ENCODE measurements at regions not wholly inside any gene's neighbourhood (a gene's known extent, or its start where the extent isn't known, plus 50 kb on each side); places are given as distances from the start of the nearest gene placed in this dataset.

DNA sequence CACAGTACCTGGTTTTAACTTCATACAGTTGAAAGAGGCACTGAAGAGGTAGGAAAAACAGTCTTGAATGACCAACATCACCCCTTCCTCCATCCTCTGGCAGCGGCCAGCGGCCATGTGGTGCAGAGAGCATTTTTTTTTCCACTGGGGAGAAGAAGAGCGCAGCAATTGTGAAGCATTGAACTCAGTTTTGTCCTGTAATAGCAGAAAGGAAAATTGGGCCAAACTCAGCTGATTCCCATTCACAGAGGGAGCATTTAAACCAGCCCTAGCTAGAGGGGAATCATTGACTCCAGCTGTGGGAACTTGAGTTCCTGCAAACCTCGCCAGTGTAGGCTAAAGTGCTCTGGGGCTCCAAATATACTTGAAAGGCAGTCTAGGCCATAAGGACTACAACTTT lies 316.6 kb upstream of the CHST9 start:
- WGBS: 86% methylated on average over 4 of the region's 4 CpGs
- Histone ChIP-seq H3K4me1 (no peaks in the 10 kb centered on the region), H3K4me3 (no peak overlapping the region), H3K36me3 (no peaks in the 10 kb centered on the region), H3K27ac (replicated peaks in 1 of 4) (no peak overlapping the region), H3K9me3 (peaks cover 0 to 12% (median 3%) of the 10 kb centered on the region in 4 donors), H3K27me3 (no peaks in the 10 kb centered on the region)
- DNase-seq (ENCODE audit: extremely low spot score): no peak
- TF ChIP-seq, protein P1, sequence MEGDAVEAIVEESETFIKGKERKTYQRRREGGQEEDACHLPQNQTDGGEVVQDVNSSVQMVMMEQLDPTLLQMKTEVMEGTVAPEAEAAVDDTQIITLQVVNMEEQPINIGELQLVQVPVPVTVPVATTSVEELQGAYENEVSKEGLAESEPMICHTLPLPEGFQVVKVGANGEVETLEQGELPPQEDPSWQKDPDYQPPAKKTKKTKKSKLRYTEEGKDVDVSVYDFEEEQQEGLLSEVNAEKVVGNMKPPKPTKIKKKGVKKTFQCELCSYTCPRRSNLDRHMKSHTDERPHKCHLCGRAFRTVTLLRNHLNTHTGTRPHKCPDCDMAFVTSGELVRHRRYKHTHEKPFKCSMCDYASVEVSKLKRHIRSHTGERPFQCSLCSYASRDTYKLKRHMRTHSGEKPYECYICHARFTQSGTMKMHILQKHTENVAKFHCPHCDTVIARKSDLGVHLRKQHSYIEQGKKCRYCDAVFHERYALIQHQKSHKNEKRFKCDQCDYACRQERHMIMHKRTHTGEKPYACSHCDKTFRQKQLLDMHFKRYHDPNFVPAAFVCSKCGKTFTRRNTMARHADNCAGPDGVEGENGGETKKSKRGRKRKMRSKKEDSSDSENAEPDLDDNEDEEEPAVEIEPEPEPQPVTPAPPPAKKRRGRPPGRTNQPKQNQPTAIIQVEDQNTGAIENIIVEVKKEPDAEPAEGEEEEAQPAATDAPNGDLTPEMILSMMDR (IDR thresholded peaks at IDR 0.05): no peak
- TF ChIP-seq POLR2A (IDR thresholded peaks at IDR 0.05; ENCODE audit: low read depth) (no peak), POLR2AphosphoS5 (IDR thresholded peaks at IDR 0.05) (no peak), EP300 (IDR thresholded peaks at IDR 0.05) (no peak)
- intact Hi-C loops (cut with DNase I): no loop called here

DNA sequence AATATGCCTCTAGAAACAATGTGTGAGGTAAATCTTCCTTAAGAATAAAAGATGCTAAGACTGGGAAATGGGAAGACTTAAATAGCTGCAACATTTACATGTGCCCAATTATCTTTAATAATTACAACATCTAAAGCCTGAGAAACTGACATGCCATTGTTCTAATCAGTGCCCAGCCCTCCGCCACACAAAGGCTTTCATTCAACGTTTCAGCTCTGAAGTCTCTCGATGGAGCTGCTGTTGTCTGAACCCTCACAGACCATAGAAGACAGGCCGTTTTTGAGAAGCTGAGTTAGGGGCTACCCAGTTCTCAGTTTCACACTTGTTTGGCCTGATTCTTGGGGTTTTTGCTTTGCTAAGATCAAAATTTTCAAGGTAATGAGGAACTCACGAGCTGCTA lies 315.4 kb upstream of the CHST9 start:
- Histone ChIP-seq H3K9me3 (peaks cover 0 to 12% (median 3%) of the 10 kb centered on the region in 4 donors), H3K27me3 (no peaks in the 10 kb centered on the region), H3K36me3 (no peaks in the 10 kb centered on the region), H3K27ac (replicated peaks in 1 of 4) (no peak overlapping the region), H3K4me3 (no peak overlapping the region), H3K4me1 (no peaks in the 10 kb centered on the region)
- TF ChIP-seq POLR2AphosphoS5 (IDR thresholded peaks at IDR 0.05) (no peak), EP300 (IDR thresholded peaks at IDR 0.05) (no peak), POLR2A (IDR thresholded peaks at IDR 0.05; ENCODE audit: low read depth) (no peak)
- intact Hi-C loops (cut with DNase I): no loop called here
- 84% methylated on average over 5 of the region's 5 CpGs for WGBS
- DNase-seq (ENCODE audit: extremely low spot score): no peak

DNA sequence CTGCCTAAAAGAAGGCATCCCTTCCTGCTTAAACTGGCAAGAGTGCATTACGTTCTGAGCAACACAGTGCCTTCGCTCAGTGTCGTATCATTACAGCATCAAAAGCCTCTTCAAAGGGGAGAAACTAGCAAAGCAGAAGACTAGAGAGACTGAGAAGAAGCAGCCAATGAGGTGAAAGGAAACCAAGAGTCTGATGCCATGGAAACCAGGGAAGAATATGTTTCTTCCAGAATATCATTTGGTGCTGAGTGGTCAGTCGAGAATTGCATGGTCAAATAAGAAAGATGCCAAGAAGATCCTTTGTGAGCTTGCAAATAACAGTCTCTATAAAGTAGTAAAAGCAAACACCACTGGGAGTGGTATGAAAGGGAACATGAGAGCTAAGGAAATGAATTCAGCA lies 312.1 kb upstream of the CHST9 start:
- no peaks in the 10 kb centered on the region for H3K36me3 ChIP-seq
- intact Hi-C loops (cut with DNase I): no loop called here
- no peaks in the 10 kb centered on the region for H3K4me1 ChIP-seq
- H3K27ac ChIP-seq (replicated peaks in 1 of 4): no peak overlapping the region
- 88% methylated on average over 4 of the region's 4 CpGs for WGBS
- H3K27me3 ChIP-seq: no peaks in the 10 kb centered on the region
- H3K9me3 ChIP-seq: no peaks in the 10 kb centered on the region
- DNase-seq (ENCODE audit: extremely low spot score): no peak
- TF ChIP-seq POLR2A (IDR thresholded peaks at IDR 0.05; ENCODE audit: low read depth) (no peak), POLR2AphosphoS5 (IDR thresholded peaks at IDR 0.05) (no peak), EP300 (IDR thresholded peaks at IDR 0.05) (no peak)
- TF ChIP-seq, protein P1 (IDR thresholded peaks at IDR 0.05): no peak
- no peak overlapping the region for H3K4me3 ChIP-seq

DNA sequence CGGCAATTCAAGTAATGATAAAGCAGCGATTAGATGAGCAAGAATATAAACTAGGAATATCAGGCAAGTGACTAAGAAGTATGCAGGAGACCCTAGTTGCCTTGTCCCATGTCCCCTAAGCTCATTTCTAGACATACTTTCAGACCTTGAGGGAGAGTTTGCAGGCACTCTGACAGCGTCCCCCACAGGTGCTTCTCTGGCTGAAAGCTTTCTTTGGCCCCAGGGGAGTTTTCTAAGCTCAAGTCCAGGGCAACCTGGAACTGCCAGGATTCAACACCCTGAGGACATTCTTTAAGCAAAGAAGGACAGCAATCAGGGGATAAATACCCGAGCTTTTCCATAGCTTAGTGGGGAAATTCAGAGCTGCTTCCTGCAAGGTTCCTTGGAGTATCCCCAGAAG lies 308.1 kb upstream of the CHST9 start:
- no peak for TF ChIP-seq POLR2AphosphoS5 (IDR thresholded peaks at IDR 0.05)
- TF ChIP-seq, protein P1 (IDR thresholded peaks at IDR 0.05): no peak
- no peak for TF ChIP-seq POLR2A (IDR thresholded peaks at IDR 0.05; ENCODE audit: low read depth)
- no peaks in the 10 kb centered on the region for H3K27me3 ChIP-seq

DNA sequence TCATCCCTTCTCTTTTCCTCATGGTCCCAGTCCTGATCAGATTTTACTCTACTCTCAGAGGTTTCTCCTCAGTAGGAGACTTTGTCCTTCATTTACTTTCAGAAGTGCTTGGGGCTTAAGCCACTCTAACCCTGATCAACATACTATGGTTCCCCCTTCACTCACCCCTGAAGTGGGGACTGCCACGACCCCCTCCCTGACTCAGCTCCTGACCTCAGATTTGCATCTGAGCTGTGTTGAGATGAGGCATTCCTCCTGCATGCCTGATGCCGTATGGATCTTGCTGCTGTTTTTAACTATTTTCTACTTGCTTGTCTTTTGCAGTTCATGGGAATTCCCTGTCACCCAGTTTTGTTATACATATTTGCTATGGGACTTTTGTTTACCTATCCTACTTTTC lies 306.7 kb upstream of the CHST9 start:
- no peaks in the 10 kb centered on the region for H3K27me3 ChIP-seq
- no peaks in the 10 kb centered on the region for H3K36me3 ChIP-seq
- H3K9me3 ChIP-seq: no peaks in the 10 kb centered on the region
- 34% methylated on average over 2 of the region's 2 CpGs for WGBS
- H3K27ac ChIP-seq (replicated peaks in 1 of 4): no peak overlapping the region
- no peak overlapping the region for H3K4me3 ChIP-seq
- DNase-seq (ENCODE audit: extremely low spot score): no peak
- intact Hi-C loops (cut with DNase I): no loop called here
- TF ChIP-seq, protein P1 (IDR thresholded peaks at IDR 0.05): no peak
- no peak for TF ChIP-seq POLR2A (IDR thresholded peaks at IDR 0.05; ENCODE audit: low read depth)
- no peak for TF ChIP-seq EP300 (IDR thresholded peaks at IDR 0.05)
- no peaks in the 10 kb centered on the region for H3K4me1 ChIP-seq

More for the DNA sequence above, 308.1 kb upstream of the CHST9 start:
- no peak overlapping the region for H3K4me3 ChIP-seq
- no peaks in the 10 kb centered on the region for H3K36me3 ChIP-seq
- intact Hi-C loops (cut with DNase I): no loop called here
- H3K4me1 ChIP-seq: no peaks in the 10 kb centered on the region
- 87% methylated on average over 4 of the region's 4 CpGs for WGBS
- no peak for DNase-seq (ENCODE audit: extremely low spot score)
- H3K9me3 ChIP-seq: no peaks in the 10 kb centered on the region
- H3K27ac ChIP-seq (replicated peaks in 1 of 4): no peak overlapping the region

Data from esophagus muscularis mucosa (tissue), 4 donors.